ENCODE measurements at regions not wholly inside any gene's neighbourhood (a gene's known extent, or its start where the extent isn't known, plus 50 kb on each side); places are given as distances from the start of the nearest gene placed in this dataset.

GRCh38 chr12:125424909-125425308 is 359.7 kb downstream of the AACS start:
- no peak overlapping the region for H3K9ac ChIP-seq (replicated peaks; ENCODE audit: extremely low read depth, insufficient read depth, low read length)
- H3K4me2 ChIP-seq (ENCODE audit: insufficient read depth, low read length) = no peak overlapping the region
- no peak overlapping the region for H3K4me3 ChIP-seq (replicated peaks in 1 of 3; ENCODE audit: insufficient read depth in 1 of 3, low read depth in 1 of 3, low read length in 3 of 3)
- H3K9me3 ChIP-seq (replicated peaks; ENCODE audit: control insufficient read depth, insufficient read depth, low read length) = peaks cover 7% of the 10 kb centered on the region
- H3K36me3 ChIP-seq (ENCODE audit: control insufficient read depth in 2 of 2, extremely low read depth in 1 of 2, insufficient read depth in 2 of 2, low read length in 2 of 2) = no peaks in the 10 kb centered on the region
- H3K4me1 ChIP-seq (ENCODE audit: control insufficient read depth, extremely low read depth, insufficient read depth, low read length) = no peaks in the 10 kb centered on the region
- no TSS peak for BruUV-seq (replicated peaks)
- ChIA-PET CTCF (no interaction called here), POLR2A (no interaction called here)
- no peak overlapping the region for H2AFZ ChIP-seq (ENCODE audit: low read depth, low read length)
- no peaks in the 10 kb centered on the region for H4K20me1 ChIP-seq (replicated peaks; ENCODE audit: control insufficient read depth, extremely low read depth, insufficient read depth, low read length)
- DNase-seq (ENCODE audit: low read depth, low spot score) (no peak), FAIRE-seq (no peak)
- dilution Hi-C loops (cut with MboI; ENCODE audit: extremely low pct_ligation_motif_present, low sequenced_read_pairs) (no loop called here), intact Hi-C loops (cut with micrococcal nuclease) (no loop called here)
- no peaks in the 10 kb centered on the region for H3K27me3 ChIP-seq (ENCODE audit: control insufficient read depth in 2 of 2, insufficient read depth in 2 of 2, low read length in 2 of 2)
- no peaks in the 10 kb centered on the region for H3K9me1 ChIP-seq (replicated peaks; ENCODE audit: control insufficient read depth, extremely low read depth, insufficient read depth, low read length)
- no peak for TF ChIP-seq EZH2 (IDR thresholded peaks at IDR 0.05; ENCODE audit: borderline replicate concordance, low read depth, low read length, severe bottlenecking)
- TF ChIP-seq POLR2AphosphoS5 (IDR thresholded peaks at IDR 0.05; ENCODE audit: insufficient read depth, low read depth, low read length) = no peak
- no peak for TF ChIP-seq JUN (IDR thresholded peaks at IDR 0.05; ENCODE audit: borderline replicate concordance, insufficient read depth, insufficient read length, low read depth)
- no peak for TF ChIP-seq MAX (IDR thresholded peaks at IDR 0.05; ENCODE audit: insufficient read depth, insufficient read length)
- no peak for TF ChIP-seq MYC (IDR thresholded peaks at IDR 0.05; ENCODE audit: low read depth, low read length)
- no peak for TF ChIP-seq FOS (IDR thresholded peaks at IDR 0.05; ENCODE audit: borderline replicate concordance, insufficient read depth, low read length)
- TF ChIP-seq GATA2 (IDR thresholded peaks at IDR 0.05; ENCODE audit: insufficient read depth, insufficient read length, low read depth, low read length) = no peak
- no peak for TF ChIP-seq POLR2A (IDR thresholded peaks at IDR 0.05; ENCODE audit: low read depth, low read length)
- TF ChIP-seq CTCF (IDR thresholded peaks at IDR 0.05; ENCODE audit: extremely low read depth in 1 of 2, insufficient read depth in 1 of 2, low read depth in 1 of 2, low read length in 2 of 2) = no peak
- no peaks in the 10 kb centered on the region for H3K79me2 ChIP-seq (ENCODE audit: control insufficient read depth, insufficient read depth, low read length)
- no peak overlapping the region for H3K27ac ChIP-seq (ENCODE audit: insufficient read depth, low read depth, low read length)

Measured in endothelial cell of umbilical vein (primary cell).